ENCODE measurements at regions not wholly inside any gene's neighbourhood (a gene's known extent, or its start where the extent isn't known, plus 50 kb on each side); places are given as distances from the start of the nearest gene placed in this dataset.

GRCh38 chr15:29631076-29632070, 190.9 kb downstream of the TJP1 start:
- no peak for TF ChIP-seq EP300 (IDR thresholded peaks at IDR 0.05; ENCODE audit: low read depth)
- TF ChIP-seq POLR2AphosphoS5 (IDR thresholded peaks at IDR 0.05) = peak; percentile 38 to 69 (median 48)
